Hindlimb muscle (tissue), 1 donor: ENCODE measurements at regions not wholly inside any gene's neighbourhood (a gene's known extent, or its start where the extent isn't known, plus 50 kb on each side); places are given as distances from the start of the nearest gene placed in this dataset.

ENCODE experiments used
- DNase-seq: peaks from one replicate; pipeline ENCODE4 v3.0.0-alpha.2; 2013

DNA sequence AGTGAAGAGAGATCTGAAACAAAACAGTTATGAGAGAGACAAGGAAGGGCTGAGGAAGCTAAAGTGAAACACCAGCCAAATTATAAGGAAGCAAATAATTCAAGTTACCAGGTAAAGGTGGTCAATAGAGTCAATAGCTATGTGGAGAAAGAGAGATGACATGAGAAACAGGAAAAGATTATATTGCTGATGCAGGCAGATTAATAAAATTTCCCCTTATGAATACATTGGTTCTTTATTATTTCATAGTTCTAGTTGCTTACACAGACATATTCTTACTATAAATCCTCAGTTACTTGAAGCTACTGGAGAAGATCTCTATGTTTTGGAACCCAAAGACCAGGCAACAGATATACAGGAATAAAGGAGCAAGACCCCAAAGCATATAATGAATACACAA lies 273.7 kb upstream of the CTSO start:
- no peak for DNase-seq

DNA sequence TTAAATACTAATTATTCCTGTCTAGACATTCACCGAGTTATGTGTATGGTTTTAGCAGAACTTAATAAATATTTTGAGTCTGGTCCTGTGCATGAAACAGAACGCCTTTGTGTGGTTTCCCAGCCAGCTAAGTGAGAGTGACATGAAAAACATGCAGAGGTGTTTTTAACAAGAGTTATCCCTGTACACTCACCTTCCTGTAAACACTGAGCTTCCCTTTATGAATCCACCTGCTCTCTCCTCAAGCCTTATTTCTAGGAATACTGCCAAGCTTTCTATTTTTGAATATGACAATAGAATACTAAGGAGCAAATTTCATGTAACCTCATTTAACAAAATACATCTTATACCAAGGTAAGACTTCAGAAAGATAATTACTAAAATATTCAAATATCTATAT lies 270.3 kb upstream of the CTSO start:
- no peak for DNase-seq

DNA sequence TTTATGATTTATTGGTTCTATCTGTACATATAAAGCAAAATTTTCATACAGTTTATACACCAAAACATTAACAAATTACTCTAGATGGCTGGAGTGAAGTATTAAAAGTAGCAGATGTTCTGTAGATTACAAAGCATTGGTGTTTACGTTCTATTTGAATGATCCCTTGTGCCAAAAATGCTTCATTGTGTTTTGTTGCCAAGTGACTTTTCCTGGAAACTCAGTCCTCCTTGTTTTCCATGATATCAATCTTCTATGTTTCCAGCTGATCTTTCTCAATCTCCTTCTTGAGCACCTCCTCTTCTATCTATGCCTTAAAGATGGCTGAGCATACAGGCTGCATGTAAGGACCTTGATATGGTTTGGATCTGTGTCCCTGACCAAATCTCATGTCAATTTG lies 263.6 kb upstream of the CTSO start:
- no peak for DNase-seq

DNA sequence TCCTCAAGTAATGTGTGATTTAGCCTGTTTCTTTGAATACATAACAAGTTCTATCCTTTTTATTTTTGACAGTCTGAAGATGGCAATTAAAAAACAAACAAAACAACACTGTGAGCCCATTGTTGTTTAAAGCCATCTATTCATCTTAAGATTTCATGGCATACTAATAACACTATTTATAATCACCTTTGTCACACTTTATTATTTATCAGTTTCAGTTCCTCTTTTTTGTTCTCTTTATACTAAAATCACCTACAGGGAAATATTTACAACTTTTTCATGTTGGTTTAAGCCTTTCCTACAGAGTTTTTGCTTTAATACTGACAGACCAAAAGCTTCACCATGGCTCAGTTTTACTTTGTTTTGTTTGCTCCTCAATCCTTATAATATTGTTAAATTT lies 247.4 kb upstream of the CTSO start:
- DNase-seq: no peak

DNA sequence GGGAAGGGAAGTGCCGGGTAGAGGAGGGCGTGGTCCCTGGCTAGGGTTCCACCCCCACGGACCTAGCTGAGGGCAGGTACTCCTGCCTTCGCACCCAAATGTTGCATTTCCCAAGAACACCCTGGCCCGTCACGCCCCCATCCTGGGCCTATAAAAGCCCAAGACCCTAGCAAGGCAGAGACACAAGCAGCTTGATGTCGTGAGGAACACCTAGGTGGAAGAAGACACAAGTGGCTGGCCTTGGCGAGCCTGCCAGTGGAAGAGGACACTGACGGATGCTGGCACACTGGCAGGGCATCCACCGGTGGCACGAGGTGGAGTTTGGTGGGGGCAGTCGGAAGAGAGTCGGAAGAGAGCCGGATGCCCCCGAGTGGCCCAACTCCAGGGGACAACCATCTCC lies 244.8 kb upstream of the CTSO start:
- no peak for DNase-seq

DNA sequence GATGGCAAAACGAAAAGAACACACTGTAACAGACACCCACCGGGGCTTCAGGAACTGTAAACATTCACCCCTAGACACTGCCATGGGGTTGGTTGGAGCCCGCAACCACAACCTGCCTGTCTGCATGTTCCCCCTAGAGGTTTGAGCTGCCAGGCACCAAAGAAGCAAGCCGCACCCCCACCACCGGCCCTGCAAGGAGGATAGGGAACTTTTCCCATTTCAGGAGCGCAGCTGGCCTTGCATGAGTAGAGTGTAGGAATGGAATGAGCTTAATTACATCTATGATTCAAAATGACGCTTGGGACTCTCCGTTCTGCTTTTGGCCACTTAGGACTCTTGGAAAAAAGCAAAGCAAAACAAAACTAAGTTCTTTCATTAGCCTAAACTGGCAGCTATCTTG lies 243.6 kb upstream of the CTSO start:
- no peak for DNase-seq

DNA sequence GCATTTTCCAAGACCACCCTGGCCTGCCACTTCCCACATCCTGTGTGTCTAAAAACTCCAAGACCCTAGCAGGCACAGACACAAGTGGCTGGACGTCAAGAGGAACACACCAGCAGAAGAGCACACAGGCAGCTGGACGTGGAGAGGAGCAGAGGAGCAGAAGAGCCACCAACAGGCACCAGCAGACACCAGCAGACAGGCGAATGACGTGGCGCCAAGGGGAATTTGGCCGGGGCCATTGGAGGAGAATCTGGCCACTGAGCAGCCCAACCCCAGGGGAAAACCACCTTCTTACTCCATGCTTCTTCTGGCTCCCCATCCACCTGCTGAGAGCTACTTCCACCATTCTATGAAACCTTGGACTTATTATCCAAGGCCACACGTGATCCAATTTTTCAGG lies 243.1 kb upstream of the CTSO start:
- no peak for DNase-seq

DNA sequence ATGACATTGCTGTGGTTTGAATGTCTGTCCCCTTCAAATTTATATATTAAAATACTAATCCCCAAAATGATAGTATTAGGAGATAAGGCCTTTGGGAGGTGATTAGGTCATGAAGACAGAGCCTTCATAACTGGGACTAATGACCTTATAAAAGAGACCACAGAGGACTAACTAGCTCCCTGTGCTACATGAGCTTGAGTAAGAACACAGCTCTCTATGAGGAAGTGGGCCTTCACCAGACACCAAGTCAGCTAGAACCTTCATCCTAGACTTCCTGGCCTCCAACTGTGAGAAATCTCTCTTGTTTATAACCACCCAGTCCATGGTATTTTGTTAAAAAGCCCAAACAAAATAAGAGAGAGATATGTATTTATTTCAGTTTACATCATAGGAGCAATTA lies 242.2 kb upstream of the CTSO start:
- no peak for DNase-seq

DNA sequence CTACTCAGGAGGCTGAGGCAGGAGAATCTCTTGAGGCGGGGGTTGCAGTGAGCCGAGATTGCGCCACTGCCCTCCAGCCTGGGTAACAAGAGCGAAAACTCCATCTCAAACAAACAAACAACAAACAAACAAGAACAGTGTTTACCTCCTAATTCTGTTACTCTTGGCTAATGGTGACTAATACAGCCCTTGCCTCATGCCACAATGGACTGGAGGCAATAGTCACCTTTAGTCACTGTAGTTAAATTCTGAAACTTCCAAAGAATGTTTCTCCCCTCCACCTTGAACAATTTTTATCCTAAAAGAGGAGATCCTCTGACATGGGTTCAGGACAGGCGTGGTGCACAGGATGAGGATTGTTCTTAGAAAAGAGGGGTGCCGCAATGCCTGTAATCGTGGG lies 241.2 kb upstream of the CTSO start:
- no peak for DNase-seq

DNA sequence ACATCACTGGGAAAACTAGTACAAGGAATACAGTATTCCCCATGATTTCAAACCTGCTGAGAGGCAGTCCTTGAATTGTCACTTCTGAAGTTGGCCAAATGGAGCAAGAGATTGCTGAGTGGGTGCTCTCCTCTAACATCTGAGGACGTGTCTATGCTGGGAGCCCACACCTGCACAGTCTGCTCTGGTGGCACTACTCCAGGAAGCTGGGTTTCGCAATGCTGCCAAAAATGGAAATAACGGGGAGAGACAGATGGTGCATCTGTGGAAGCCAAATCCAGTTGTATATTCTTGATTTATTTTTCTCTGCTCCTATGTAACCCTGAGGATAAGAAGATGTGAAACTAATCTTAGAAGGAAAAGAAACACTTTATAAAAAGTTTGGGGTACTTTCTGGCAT lies 240.1 kb upstream of the CTSO start:
- DNase-seq: peak; percentile 32

DNA sequence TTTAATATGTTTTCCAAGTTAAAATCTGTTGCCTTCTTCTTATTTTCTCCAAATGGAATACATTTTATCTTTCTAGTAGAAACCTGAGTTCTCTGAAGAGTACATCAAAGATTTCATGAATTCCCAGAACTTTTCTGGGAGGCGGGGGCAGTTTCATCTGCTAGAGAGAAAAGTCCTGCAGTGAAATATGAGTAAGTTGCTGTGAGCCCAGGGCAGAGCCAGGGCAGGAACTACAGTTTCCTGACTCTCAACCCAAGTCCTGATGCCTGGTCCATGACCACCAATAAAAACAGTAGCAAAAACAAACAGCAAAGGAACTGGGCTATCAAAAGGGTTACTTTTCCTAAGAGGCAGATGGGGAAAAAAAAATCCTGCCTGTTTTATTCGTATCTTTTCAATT lies 239.4 kb upstream of the CTSO start:
- no peak for DNase-seq

DNA sequence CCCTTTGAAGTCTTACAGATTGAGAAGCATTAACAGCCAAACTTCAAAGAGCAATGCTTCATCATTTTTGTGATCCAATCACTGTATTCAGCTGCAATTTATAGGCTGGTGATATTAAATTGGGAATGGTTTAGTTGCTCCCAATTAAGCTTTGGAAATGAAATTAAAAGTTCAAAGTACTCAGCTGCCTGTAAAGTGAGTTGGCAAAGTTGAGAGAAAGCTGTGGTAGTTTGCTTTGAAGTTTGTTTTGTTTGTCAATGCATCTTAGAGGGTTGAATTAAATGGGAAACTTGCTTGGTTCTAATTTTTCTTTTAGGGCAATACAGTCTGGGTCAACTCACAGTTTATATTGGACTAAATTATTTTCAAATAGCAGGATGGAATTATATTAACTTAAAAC lies 238.4 kb upstream of the CTSO start:
- no peak for DNase-seq

DNA sequence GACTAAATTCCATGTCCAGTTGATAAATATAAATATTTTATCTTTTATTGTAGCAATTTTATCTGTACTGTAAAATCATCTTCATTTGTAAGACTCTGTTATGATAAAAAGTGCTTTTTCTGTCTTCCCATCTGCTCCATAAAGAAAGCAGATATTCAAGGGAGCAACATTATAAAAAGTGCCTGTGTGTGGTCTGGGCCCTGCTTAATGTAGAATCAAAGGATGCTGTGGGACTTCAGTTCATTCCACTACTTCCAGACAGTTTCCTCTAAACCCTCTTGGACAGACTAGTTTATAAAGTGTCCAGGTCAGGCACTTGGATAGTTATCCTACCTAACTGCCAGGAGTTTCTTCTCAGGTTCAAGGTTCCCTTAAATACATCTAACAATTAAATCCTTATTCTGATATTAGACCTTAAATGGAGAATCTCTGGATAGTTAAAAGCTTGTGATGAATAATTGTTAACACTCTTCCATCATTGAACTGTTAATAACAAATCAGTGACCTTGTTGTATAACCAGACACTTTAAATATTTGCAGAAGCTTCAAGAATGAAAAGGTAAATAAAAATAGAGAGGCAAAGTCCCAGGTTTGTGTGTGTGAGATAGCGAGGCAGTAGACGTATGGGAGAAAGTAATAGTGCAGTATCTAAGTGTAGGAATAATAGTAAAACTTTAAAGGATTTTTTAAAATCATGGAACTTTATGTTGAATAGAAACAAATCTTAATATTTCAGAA lies 237.5 kb upstream of the CTSO start:
- no peak for DNase-seq

DNA sequence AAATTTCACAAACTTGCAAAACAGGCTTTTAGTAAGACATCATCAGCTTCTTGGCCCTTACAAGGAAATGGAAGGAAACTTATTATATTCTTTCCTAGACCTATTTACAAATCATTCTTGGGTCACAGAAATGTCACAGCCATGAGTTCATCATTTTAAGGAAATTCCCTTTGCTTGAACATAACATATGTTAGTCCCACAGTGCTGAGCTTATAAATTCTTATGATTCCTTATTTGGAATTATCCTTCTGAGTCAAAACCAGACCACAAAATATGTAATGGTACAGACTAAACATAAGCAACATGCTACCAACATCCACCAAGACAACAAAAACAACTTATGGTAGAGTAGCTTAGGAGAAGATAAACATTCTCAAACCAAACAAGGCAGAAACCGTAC lies 236.9 kb upstream of the CTSO start:
- DNase-seq: peak; percentile 17

DNA sequence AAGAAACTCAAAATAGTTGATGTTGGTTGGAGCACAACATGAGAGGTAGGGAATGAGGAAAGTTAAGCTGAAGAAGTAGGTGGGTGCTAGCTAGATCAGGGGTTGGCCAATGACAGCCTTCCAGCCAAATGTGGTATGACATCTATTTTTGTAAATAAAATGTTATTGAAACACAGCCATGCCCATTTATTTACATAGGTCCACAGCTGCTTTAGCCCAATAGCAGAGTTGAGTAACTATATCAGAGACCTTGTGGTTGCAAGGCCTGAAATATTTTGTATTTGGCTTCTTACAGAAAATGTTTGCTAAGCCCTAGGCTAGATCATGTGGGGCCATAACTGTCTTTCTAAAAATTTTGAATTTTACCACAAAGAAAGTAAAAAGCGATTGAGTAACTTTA lies 234.9 kb upstream of the CTSO start:
- no peak for DNase-seq

DNA sequence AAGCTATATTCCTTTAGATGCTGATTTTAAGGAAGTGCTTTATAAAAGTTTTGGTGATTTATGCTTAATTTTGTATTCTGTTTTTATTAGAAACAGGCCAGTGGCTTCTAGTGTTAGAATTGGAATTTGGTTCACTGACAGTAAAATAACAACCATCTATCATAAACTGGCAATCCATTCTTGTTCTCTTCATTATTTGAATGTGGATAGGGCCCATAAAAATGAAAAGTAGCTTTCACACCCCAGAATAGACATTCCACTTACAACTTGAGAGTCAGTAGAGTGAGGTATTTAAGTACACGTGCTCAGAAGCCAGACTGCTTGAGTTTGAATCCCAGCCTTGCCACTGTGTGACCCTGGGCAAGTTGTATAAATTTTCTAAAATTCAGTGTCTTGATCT lies 232.4 kb upstream of the CTSO start:
- no peak for DNase-seq

DNA sequence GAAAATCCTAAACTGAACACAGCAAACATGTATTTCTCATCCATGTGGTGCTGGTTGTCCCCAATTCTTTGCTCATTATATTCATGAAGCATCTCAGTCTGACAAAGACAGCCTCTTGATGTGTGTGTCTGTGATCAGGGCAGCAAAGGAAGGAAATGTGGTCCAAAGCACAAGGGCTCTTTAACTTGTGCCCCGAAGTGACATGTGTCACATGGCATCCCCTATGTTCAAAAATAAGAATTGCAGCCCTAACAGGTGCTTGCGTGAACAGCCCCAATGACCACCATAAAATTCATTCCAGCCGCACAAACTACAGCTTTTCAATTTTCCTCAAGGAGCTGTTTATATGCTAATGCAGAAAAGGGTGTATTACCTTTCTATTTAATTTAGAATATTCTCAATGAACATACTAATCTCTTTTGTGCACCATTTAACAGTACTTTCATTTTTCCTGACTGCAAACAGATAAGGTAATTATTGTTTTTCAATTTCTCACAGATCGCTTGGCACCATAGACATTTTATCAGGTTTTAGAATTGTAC lies 231.9 kb upstream of the CTSO start:
- DNase-seq: no peak

DNA sequence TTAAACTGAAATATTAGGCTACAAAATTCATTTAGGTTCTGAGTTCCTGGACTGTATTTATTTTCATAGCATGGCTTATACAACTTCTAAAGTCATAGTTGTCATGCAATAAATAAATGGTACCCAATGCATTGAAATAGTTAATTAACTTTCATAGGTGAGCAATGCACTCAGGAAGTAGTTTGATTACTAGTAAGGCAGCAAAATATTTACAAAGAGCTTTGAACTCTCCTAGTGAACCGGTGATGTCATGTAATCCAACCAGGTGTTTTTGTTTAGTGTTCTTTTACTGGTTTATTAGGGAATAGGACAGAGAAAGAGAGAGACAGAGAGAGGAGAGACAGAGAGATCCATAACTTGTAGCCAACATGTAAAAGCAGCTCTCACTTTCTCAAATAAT lies 228.6 kb upstream of the CTSO start:
- no peak for DNase-seq

DNA sequence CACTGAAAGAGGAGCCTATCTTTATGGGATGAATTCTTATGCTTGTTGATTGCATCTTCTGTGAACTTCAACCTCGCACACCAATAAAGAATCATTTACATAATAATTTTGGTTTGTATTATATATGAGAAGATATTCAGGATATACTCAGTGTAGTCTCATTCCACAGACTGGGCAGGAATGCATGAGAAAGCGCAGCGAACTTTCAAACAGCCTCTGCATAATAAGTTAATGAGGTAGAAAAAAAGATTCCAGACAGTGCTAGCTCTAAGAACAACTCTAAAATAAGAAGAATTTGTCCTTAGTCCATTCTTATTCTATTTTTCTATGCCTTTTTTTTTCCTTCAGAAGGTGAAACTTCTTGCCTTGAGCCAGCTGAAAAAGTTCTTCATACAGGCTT lies 224.3 kb upstream of the CTSO start:
- no peak for DNase-seq

DNA sequence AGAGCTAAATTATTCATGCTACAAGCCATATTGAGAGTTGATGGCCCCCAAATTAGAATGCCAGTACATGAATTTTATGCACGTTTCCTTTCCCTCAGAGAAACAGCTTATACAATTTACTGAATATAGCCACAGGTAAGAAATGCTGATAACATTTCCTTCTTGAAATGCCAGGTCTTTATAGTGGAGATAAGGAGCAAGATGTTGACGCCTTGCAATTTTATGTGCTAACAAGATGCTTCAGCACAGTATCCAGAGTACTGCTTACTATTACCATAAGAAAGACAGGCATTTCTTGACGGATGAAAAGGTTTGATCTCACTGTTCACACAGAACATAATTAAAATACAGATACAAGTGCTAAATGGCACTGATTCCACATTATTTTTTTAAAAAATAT lies 223.2 kb upstream of the CTSO start:
- no peak for DNase-seq

DNA sequence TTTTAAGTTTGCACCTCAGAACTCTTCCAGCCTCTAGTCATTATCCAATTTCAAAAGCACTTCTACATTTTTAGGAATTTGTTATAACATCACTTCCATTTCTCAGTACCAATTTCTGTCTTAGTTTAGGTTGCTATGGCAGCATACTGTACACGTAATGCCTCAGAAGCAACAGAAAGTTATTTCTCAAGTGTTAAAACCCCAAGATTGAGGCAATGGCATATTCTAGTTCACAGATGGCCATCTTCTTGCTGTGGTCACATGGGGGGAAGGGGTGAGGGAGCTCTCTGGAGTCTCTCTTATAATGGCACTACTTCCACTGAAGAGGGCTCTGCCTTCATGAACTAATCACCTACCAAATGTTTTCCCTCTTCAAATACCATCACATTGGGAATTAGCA lies 220.3 kb upstream of the CTSO start:
- DNase-seq: no peak

DNA sequence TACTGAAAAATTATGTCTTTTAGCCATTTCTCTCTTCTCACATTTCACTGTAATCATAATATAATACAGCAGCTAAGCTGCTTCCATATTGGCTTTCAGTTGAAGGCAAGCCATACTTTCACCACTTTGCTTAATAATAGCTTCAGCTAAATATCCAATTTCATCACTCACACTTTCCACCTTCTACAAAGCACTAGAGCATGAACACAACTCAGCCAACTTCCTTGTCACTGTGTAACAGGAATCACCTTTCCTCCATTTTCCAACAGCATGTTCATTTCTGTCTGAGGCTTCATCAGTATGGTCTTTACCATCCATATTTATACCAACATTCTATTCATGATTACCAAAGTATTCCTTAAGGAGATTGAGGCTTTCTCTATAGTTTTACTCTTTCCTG lies 219.8 kb upstream of the CTSO start:
- DNase-seq: no peak

DNA sequence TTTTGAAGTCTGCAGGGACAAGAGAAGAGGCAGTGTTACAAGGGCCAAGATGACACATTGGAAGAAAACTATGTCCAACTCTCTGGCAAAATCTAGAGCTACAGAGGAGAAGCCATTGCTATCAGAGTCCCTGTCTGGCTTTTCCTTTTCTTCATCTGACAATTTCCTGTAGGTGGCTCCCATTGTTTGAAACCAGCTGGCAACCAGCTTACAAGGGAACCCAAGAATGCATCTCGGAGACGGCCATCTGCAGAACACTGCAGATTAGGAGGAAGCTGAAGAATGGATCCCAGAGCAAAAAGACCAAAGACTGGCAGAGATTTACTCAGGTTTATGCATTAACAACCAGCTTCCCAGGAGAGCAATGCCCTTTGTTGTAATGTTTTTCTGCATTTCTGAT lies 216.2 kb upstream of the CTSO start:
- DNase-seq: no peak

DNA sequence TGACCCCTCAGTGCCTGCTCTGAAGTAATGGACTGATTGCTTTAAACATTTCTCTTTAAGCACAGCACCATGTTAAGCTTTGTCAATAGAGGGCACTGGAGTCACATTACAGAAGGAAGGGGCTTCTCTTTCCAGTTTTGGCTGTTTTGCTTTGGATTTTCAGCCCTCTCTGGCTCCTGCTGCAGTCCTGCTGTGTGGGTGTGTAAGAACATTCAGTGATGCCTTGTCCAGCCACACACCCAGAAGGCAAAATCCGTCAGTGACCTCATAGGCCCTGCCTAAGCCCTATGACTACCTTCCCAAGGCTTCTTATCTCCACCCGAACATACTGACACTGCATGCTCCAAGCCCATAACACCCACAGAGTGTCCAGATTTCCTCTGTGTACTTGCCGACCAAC lies 215.3 kb upstream of the CTSO start:
- DNase-seq: peak; percentile 54

DNA sequence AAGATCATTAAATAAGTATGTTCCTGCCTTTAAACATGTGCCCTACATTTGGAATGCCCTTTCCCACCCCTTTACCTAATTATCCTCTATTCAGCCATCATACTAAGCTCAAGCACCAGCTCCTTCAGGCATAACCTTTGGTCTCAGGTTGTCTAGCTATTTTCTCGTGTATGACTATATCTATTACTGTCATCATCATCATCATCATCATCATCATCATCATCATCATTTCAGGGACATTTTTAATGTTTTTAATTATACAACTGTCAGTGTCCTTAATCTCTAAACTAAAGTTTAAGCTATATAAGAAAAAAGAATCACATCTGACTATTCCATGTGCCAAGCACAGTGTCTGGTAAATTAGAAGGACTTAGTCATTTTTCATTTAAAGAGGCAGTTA lies 214.6 kb upstream of the CTSO start:
- DNase-seq: no peak
